KMS-11 (cell line): ENCODE measurements at regions not wholly inside any gene's neighbourhood (a gene's known extent, or its start where the extent isn't known, plus 50 kb on each side); places are given as distances from the start of the nearest gene placed in this dataset.

ENCODE experiments used
- H2AFZ ChIP-seq: fragments of 200-600 bp; sonication (generic); 2 replicates; pipeline ENCODE4 v1.6.1; 2016; ENCODE audit warnings: antibody characterized with exemption, mixed run types, low read depth
- H3K27ac ChIP-seq: fragments of 200-600 bp; sonication (generic); 2 replicates; pipeline ENCODE4 v1.6.1; 2016; ENCODE audit warnings: mild to moderate bottlenecking, mixed run types
- H3K27me3 ChIP-seq: fragments of 200-600 bp; sonication (generic); 2 replicates; pipeline ENCODE4 v1.6.1; 2017; ENCODE audit warnings: mild to moderate bottlenecking, low read depth, mixed run types, moderate library complexity; ENCODE audit not compliant: insufficient read depth
- H3K36me3 ChIP-seq: fragments of 200-600 bp; sonication (generic); 2 replicates; pipeline ENCODE4 v1.6.1; 2017; ENCODE audit warnings: mild to moderate bottlenecking, mixed run types; ENCODE audit not compliant: insufficient read depth
- H3K4me1 ChIP-seq: fragments of 200-600 bp; sonication (generic); 2 replicates; pipeline ENCODE4 v1.6.1; 2016; ENCODE audit warnings: mild to moderate bottlenecking, low read depth, mixed run types; ENCODE audit not compliant: poor library complexity, severe bottlenecking
- H3K4me2 ChIP-seq: fragments of 200-600 bp; sonication (generic); 2 replicates; pipeline ENCODE4 v1.7.0; 2016; ENCODE audit warnings: mild to moderate bottlenecking, mixed run types
- H3K4me3 ChIP-seq: fragments of 200-600 bp; sonication (generic); IDR thresholded peaks from 2 replicates; pipeline ENCODE4 v1.6.1; 2017; ENCODE audit warnings: low read depth, low read length, mixed read lengths; ENCODE audit not compliant: insufficient read depth
- H3K79me2 ChIP-seq: fragments of 200-600 bp; sonication (generic); 2 replicates; pipeline ENCODE4 v1.6.1; 2016; ENCODE audit warnings: low read depth, mixed run types; ENCODE audit not compliant: insufficient read depth
- H3K9ac ChIP-seq: fragments of 200-600 bp; sonication (generic); 2 replicates; pipeline ENCODE4 v1.6.1; 2016; ENCODE audit warnings: mild to moderate bottlenecking, mixed run types
- H4K20me1 ChIP-seq: fragments of 200-600 bp; sonication (generic); 2 replicates; pipeline ENCODE4 v1.6.1; 2016; ENCODE audit warnings: mild to moderate bottlenecking, mixed run types; ENCODE audit not compliant: insufficient read depth
- CTCF ChIP-seq: fragments of 200-600 bp; sonication (generic); conservative IDR thresholded peaks from 2 replicates; pipeline ENCODE4 v1.6.1; 2017; ENCODE audit warnings: low read depth, mild to moderate bottlenecking, antibody characterized with exemption, low read length, moderate library complexity, mixed read lengths

GRCh38 chr7:94054130-94054529 is 50.0 kb upstream of the BET1 start:
- no peak overlapping the region for H2AFZ ChIP-seq
- no peak overlapping the region for H3K27ac ChIP-seq

GRCh38 chr7:94055963-94056362 is 51.8 kb upstream of the BET1 start:
- no peaks in the 10 kb centered on the region for H3K79me2 ChIP-seq
- H2AFZ ChIP-seq, result no peak overlapping the region
- no peak for TF ChIP-seq CTCF
- H3K9ac ChIP-seq, result no peak overlapping the region
- no peaks in the 10 kb centered on the region for H3K27me3 ChIP-seq
- H3K4me3 ChIP-seq, result no peak overlapping the region
- H3K36me3 ChIP-seq, result no peaks in the 10 kb centered on the region
- no peak overlapping the region for H3K27ac ChIP-seq
- no peaks in the 10 kb centered on the region for H3K4me1 ChIP-seq
- no peaks in the 10 kb centered on the region for H4K20me1 ChIP-seq
- no peak overlapping the region for H3K4me2 ChIP-seq

More at GRCh38 chr7:94054130-94054529, 50.0 kb upstream of the BET1 start:
- Histone ChIP-seq H3K36me3 (no peaks in the 10 kb centered on the region), H3K4me2 (no peak overlapping the region), H4K20me1 (no peaks in the 10 kb centered on the region), H3K4me3 (no peak overlapping the region), H3K27me3 (no peaks in the 10 kb centered on the region), H3K9ac (no peak overlapping the region), H3K79me2 (no peaks in the 10 kb centered on the region), H3K4me1 (no peaks in the 10 kb centered on the region)
- TF ChIP-seq CTCF, result no peak

GRCh38 chr7:94056796-94057207 is 52.6 kb upstream of the BET1 start:
- no peaks in the 10 kb centered on the region for H3K4me1 ChIP-seq
- H3K27me3 ChIP-seq, result no peaks in the 10 kb centered on the region
- no peak overlapping the region for H3K27ac ChIP-seq
- no peaks in the 10 kb centered on the region for H3K79me2 ChIP-seq
- no peak overlapping the region for H3K4me3 ChIP-seq
- H3K36me3 ChIP-seq, result no peaks in the 10 kb centered on the region
- no peak overlapping the region for H2AFZ ChIP-seq
- no peak overlapping the region for H3K4me2 ChIP-seq
- no peak overlapping the region for H3K9ac ChIP-seq
- no peaks in the 10 kb centered on the region for H4K20me1 ChIP-seq
- TF ChIP-seq CTCF, result no peak

- H3K9ac ChIP-seq, result no peak overlapping the region
- H3K4me3 ChIP-seq, result no peak overlapping the region
- H2AFZ ChIP-seq, result no peak overlapping the region
- no peak for TF ChIP-seq CTCF
- no peaks in the 10 kb centered on the region for H3K79me2 ChIP-seq
- no peaks in the 10 kb centered on the region for H3K27me3 ChIP-seq
- H3K4me2 ChIP-seq, result no peak overlapping the region
- no peaks in the 10 kb centered on the region for H4K20me1 ChIP-seq
- H3K27ac ChIP-seq, result no peak overlapping the region
- no peaks in the 10 kb centered on the region for H3K4me1 ChIP-seq
- no peaks in the 10 kb centered on the region for H3K36me3 ChIP-seq
These were observed 53.8 kb upstream of the BET1 start for GRCh38 chr7:94057955-94058354.
